ENCODE measurements at regions not wholly inside any gene's neighbourhood (a gene's known extent, or its start where the extent isn't known, plus 50 kb on each side); places are given as distances from the start of the nearest gene placed in this dataset.

GRCh38 chr6:147077251-147077650, 127.0 kb upstream of the STXBP5 start:
- H3K27ac ChIP-seq (ENCODE audit: low read length), result no peak overlapping the region
- H3K9me3 ChIP-seq (ENCODE audit: insufficient read depth, low read depth, low read length), result no peaks in the 10 kb centered on the region
- H3K4me1 ChIP-seq (ENCODE audit: insufficient read depth, low read length), result 0 out of 2 replicates have a peak, but pooled peaks cover 2% of the 10 kb centered on the region
- H3K9ac ChIP-seq (ENCODE audit: low read depth, low read length), result no peak overlapping the region
- no peaks in the 10 kb centered on the region for H3K36me3 ChIP-seq (ENCODE audit: insufficient read depth, low read depth, low read length)
- no peak overlapping the region for H3K4me3 ChIP-seq (ENCODE audit: low read length)
- H3K27me3 ChIP-seq (ENCODE audit: insufficient read depth, low read length), result no peaks in the 10 kb centered on the region

DNA sequence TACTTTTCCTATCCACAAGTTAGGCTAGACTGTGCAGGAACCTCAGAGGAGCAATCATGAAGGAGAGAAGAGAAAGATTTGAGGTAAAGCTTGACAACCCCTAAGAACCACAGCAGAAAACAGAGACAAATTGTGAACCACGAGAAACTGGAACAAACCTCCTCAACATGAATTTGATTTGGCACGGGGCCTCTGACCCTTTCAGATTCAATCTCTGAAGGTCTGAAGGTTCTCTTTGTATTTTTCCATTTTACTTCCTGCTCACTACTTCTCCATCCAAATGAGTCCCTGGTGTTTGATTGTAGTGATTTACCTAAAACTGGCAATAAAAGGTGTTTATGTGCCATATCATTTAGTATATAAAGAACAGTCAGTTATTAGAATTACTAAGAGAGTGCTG, 126.1 kb upstream of the STXBP5 start:
- Histone ChIP-seq H3K4me1 (ENCODE audit: insufficient read depth, low read length) (0 out of 2 replicates have a peak, but pooled peaks cover 2% of the 10 kb centered on the region), H3K36me3 (ENCODE audit: insufficient read depth, low read depth, low read length) (no peaks in the 10 kb centered on the region), H3K4me3 (ENCODE audit: low read length) (no peak overlapping the region), H3K27ac (ENCODE audit: low read length) (no peak overlapping the region), H3K9me3 (ENCODE audit: insufficient read depth, low read depth, low read length) (no peaks in the 10 kb centered on the region), H3K9ac (ENCODE audit: low read depth, low read length) (no peak overlapping the region), H3K27me3 (ENCODE audit: insufficient read depth, low read length) (no peaks in the 10 kb centered on the region)

GRCh38 chr6:147078602-147079001, 125.6 kb upstream of the STXBP5 start:
- no peaks in the 10 kb centered on the region for H3K9me3 ChIP-seq (ENCODE audit: insufficient read depth, low read depth, low read length)
- H3K9ac ChIP-seq (ENCODE audit: low read depth, low read length), result no peak overlapping the region
- H3K4me1 ChIP-seq (ENCODE audit: insufficient read depth, low read length), result 0 out of 2 replicates have a peak, but pooled peaks cover 2% of the 10 kb centered on the region
- H3K27ac ChIP-seq (ENCODE audit: low read length), result no peak overlapping the region
- no peak overlapping the region for H3K4me3 ChIP-seq (ENCODE audit: low read length)
- no peaks in the 10 kb centered on the region for H3K27me3 ChIP-seq (ENCODE audit: insufficient read depth, low read length)
- H3K36me3 ChIP-seq (ENCODE audit: insufficient read depth, low read depth, low read length), result no peaks in the 10 kb centered on the region

DNA sequence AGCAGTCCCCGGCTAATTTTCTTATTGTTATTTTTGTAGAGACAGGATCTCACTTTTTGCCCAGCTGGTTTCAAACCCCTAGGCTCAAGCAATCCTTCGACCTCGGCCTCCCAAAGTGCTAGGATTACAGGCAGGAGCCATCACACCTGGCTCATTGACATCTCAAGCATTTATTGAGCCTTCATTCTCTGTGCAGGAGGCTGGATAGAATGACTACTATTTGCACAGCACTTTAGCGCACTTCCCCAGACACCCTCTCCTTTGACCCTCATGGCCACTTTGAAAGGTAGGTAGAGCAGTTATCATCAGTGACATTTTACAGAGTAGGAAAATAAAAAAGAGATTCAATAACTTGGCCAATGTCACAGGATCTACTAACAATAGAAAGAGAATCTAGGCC, 124.0 kb upstream of the STXBP5 start:
- Histone ChIP-seq H3K4me1 (ENCODE audit: insufficient read depth, low read length) (0 out of 2 replicates have a peak, but pooled peaks cover 2% of the 10 kb centered on the region), H3K9me3 (ENCODE audit: insufficient read depth, low read depth, low read length) (no peaks in the 10 kb centered on the region), H3K36me3 (ENCODE audit: insufficient read depth, low read depth, low read length) (no peaks in the 10 kb centered on the region), H3K4me3 (ENCODE audit: low read length) (no peak overlapping the region), H3K9ac (ENCODE audit: low read depth, low read length) (no peak overlapping the region), H3K27me3 (ENCODE audit: insufficient read depth, low read length) (no peaks in the 10 kb centered on the region), H3K27ac (ENCODE audit: low read length) (no peak overlapping the region)

DNA sequence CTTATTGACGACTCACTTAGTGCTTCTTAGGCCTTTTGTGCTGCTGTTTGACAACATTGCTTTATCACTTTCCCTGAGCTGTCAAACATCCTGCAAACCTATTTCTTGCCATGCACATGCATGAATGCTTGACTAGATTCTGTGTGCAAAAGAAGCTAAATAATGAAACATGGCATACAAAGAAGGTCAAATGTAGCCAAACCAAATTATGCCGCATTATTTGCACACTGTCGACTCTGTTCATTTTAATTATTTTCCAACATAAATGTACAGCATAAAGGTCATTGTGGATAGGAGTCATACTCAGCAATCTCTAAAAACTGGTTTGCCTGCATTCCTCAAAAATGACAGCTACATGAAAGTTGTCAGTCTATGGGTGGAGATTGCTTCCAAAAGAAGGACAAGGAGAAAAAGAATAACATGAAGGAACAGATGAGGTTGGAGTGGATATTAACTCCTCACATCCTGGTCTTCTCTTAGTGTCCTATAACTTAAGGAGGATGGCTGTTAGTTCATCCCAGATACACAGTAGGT, 123.1 kb upstream of the STXBP5 start:
- Histone ChIP-seq H3K27ac (ENCODE audit: low read length) (no peak overlapping the region), H3K4me1 (ENCODE audit: insufficient read depth, low read length) (0 out of 2 replicates have a peak, but pooled peaks cover 2% of the 10 kb centered on the region), H3K27me3 (ENCODE audit: insufficient read depth, low read length) (no peaks in the 10 kb centered on the region), H3K9ac (ENCODE audit: low read depth, low read length) (no peak overlapping the region), H3K4me3 (ENCODE audit: low read length) (no peak overlapping the region), H3K36me3 (ENCODE audit: insufficient read depth, low read depth, low read length) (no peaks in the 10 kb centered on the region), H3K9me3 (ENCODE audit: insufficient read depth, low read depth, low read length) (no peaks in the 10 kb centered on the region)

- H3K9me3 ChIP-seq (ENCODE audit: insufficient read depth, low read depth, low read length), result peaks cover 5% of the 10 kb centered on the region; the same call in 1 of the 2 replicates
- H3K9ac ChIP-seq (ENCODE audit: low read depth, low read length), result no peak overlapping the region
- no peak overlapping the region for H3K27ac ChIP-seq (ENCODE audit: low read length)
- no peak overlapping the region for H3K4me3 ChIP-seq (ENCODE audit: low read length)
- no peaks in the 10 kb centered on the region for H3K36me3 ChIP-seq (ENCODE audit: insufficient read depth, low read depth, low read length)
- no peaks in the 10 kb centered on the region for H3K27me3 ChIP-seq (ENCODE audit: insufficient read depth, low read length)
- H3K4me1 ChIP-seq (ENCODE audit: insufficient read depth, low read length), result no peaks in the 10 kb centered on the region
Observed at GRCh38 chr6:147087641-147088040, 116.6 kb upstream of the STXBP5 start.

DNA sequence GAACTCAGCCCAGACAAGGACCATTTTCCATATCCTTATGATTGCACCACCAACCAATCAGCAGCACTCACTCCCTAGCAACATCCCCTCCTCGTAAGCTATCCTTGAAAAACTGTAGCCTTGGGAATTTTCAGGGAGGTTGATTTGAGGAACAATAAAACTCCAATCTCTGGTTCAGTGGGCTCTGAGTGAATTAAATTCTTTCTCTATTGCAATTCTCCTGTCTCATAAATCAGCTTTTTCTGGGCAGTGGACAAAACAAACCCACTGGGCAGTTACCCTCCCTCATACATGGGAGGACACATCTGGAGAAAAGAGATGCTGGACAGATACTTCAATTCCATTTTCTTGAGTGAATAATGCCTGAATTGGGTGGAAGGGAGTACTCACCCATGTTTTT, 115.4 kb upstream of the STXBP5 start:
- H3K27ac ChIP-seq (ENCODE audit: low read length), result no peak overlapping the region
- no peak overlapping the region for H3K4me3 ChIP-seq (ENCODE audit: low read length)
- no peaks in the 10 kb centered on the region for H3K4me1 ChIP-seq (ENCODE audit: insufficient read depth, low read length)
- no peak overlapping the region for H3K9ac ChIP-seq (ENCODE audit: low read depth, low read length)
- peaks cover 5% of the 10 kb centered on the region; the same call in 1 of the 2 replicates for H3K9me3 ChIP-seq (ENCODE audit: insufficient read depth, low read depth, low read length)
- no peaks in the 10 kb centered on the region for H3K36me3 ChIP-seq (ENCODE audit: insufficient read depth, low read depth, low read length)
- no peaks in the 10 kb centered on the region for H3K27me3 ChIP-seq (ENCODE audit: insufficient read depth, low read length)

DNA sequence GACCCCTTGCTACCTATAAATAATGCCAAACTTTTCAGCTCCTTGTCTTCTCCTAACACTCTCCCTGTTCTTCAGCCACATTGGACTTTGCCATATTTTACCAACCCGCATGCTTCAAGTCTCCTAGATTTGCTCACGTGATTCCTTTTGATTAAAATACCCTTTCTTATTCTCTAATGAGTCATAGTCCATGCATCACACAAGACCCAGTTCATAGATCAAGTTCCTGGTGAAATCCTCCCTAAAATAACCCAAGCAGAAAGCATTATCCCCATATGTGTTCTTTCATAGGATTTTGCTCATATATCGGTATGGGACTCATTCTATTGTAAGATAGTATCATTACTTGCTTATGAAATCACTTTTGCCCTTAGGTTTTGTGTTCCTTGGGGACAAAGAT, 108.9 kb upstream of the STXBP5 start:
- no peak overlapping the region for H3K4me3 ChIP-seq (ENCODE audit: low read length)
- no peaks in the 10 kb centered on the region for H3K27me3 ChIP-seq (ENCODE audit: insufficient read depth, low read length)
- H3K9me3 ChIP-seq (ENCODE audit: insufficient read depth, low read depth, low read length), result no peaks in the 10 kb centered on the region
- H3K27ac ChIP-seq (ENCODE audit: low read length), result no peak overlapping the region
- H3K4me1 ChIP-seq (ENCODE audit: insufficient read depth, low read length), result no peaks in the 10 kb centered on the region
- no peak overlapping the region for H3K9ac ChIP-seq (ENCODE audit: low read depth, low read length)
- H3K36me3 ChIP-seq (ENCODE audit: insufficient read depth, low read depth, low read length), result no peaks in the 10 kb centered on the region

- Histone ChIP-seq H3K36me3 (ENCODE audit: insufficient read depth, low read depth, low read length) (no peaks in the 10 kb centered on the region), H3K9me3 (ENCODE audit: insufficient read depth, low read depth, low read length) (no peaks in the 10 kb centered on the region), H3K9ac (ENCODE audit: low read depth, low read length) (no peak overlapping the region), H3K27ac (ENCODE audit: low read length) (no peak overlapping the region), H3K4me1 (ENCODE audit: insufficient read depth, low read length) (no peaks in the 10 kb centered on the region), H3K4me3 (ENCODE audit: low read length) (no peak overlapping the region), H3K27me3 (ENCODE audit: insufficient read depth, low read length) (no peaks in the 10 kb centered on the region)
Observed at GRCh38 chr6:147099974-147100373, 104.2 kb upstream of the STXBP5 start.

DNA sequence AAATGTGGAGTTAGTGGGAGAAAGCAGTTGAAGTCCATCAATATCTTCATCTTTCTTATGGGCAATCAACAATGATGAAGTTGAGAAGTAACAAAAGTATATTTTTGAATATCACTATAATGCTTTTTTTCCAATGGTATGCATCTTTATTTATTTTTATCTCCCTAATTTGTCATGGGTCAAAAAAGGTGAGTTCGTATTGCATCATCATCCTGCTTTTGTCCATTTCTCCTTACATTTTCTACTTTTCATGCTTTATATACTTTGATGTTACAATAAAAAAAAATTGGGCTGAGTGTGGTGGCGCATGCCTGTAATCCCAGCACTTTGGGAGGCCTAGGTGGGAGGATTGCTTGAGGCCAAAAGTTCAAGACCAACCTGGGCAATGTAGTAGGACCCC, 101.2 kb upstream of the STXBP5 start:
- H3K27me3 ChIP-seq (ENCODE audit: insufficient read depth, low read length), result no peaks in the 10 kb centered on the region
- H3K27ac ChIP-seq (ENCODE audit: low read length), result no peak overlapping the region
- no peak overlapping the region for H3K4me3 ChIP-seq (ENCODE audit: low read length)
- no peaks in the 10 kb centered on the region for H3K36me3 ChIP-seq (ENCODE audit: insufficient read depth, low read depth, low read length)
- H3K9me3 ChIP-seq (ENCODE audit: insufficient read depth, low read depth, low read length), result no peaks in the 10 kb centered on the region
- no peak overlapping the region for H3K9ac ChIP-seq (ENCODE audit: low read depth, low read length)
- H3K4me1 ChIP-seq (ENCODE audit: insufficient read depth, low read length), result no peaks in the 10 kb centered on the region

DNA sequence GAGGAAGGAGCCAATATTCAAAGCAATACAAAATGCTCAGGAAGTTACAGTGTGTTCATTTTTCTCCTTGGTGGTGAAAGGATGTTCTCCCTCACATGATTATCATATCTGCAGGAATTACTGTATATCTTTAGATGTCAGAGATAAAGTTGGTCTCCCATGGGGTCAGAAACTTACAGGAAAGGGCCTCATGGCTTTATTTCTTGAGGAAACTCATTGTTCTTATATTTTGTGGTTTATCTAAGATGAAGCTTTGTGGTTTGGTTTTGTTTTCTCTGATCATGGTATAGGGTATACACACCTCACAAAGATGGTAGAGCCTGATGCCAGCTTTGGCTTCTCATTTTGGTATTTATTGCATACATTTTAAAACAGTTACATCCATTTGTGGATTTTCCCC, 100.5 kb upstream of the STXBP5 start:
- Histone ChIP-seq H3K4me3 (ENCODE audit: low read length) (no peak overlapping the region), H3K27me3 (ENCODE audit: insufficient read depth, low read length) (no peaks in the 10 kb centered on the region), H3K9ac (ENCODE audit: low read depth, low read length) (no peak overlapping the region), H3K9me3 (ENCODE audit: insufficient read depth, low read depth, low read length) (no peaks in the 10 kb centered on the region), H3K36me3 (ENCODE audit: insufficient read depth, low read depth, low read length) (no peaks in the 10 kb centered on the region), H3K27ac (ENCODE audit: low read length) (no peak overlapping the region), H3K4me1 (ENCODE audit: insufficient read depth, low read length) (no peaks in the 10 kb centered on the region)

DNA sequence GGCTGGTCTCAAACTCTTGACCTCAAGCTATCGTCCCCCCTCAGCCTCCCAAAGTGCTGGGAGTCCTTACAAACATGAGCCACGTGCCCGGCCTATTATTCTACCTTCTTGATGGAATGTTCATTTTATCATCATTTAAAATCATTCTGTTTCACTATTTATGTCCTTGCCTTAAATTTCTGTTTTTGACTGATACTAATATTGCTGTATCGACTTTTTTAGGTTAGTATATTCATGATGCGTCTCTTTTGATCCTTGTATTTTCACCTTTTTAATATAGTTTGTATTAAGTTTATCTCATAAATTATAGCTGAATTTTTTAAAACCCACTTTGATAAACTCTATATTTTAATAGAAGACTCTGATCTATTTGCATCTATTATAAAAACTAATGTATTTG, 98.4 kb upstream of the STXBP5 start:
- Histone ChIP-seq H3K4me3 (ENCODE audit: low read length) (no peak overlapping the region), H3K9ac (ENCODE audit: low read depth, low read length) (no peak overlapping the region), H3K4me1 (ENCODE audit: insufficient read depth, low read length) (no peaks in the 10 kb centered on the region), H3K36me3 (ENCODE audit: insufficient read depth, low read depth, low read length) (no peaks in the 10 kb centered on the region), H3K9me3 (ENCODE audit: insufficient read depth, low read depth, low read length) (no peaks in the 10 kb centered on the region), H3K27me3 (ENCODE audit: insufficient read depth, low read length) (no peaks in the 10 kb centered on the region), H3K27ac (ENCODE audit: low read length) (no peak overlapping the region)

All from iPS-20b (cell line).